ENCODE measurements at regions not wholly inside any gene's neighbourhood (a gene's known extent, or its start where the extent isn't known, plus 50 kb on each side); places are given as distances from the start of the nearest gene placed in this dataset.

- TF ChIP-seq CTCF (IDR thresholded peaks at IDR 0.05): no peak
- TF ChIP-seq ZFX (IDR thresholded peaks at IDR 0.05; ENCODE audit: borderline replicate concordance): no peak
These were observed 495.9 kb downstream of the CSNK1G3 start for GRCh38 chr5:124007675-124008398.

All from 22Rv1 (cell line).